Smooth muscle cell (in vitro differentiated cells): ENCODE measurements at regions not wholly inside any gene's neighbourhood (a gene's known extent, or its start where the extent isn't known, plus 50 kb on each side); places are given as distances from the start of the nearest gene placed in this dataset.

ENCODE experiments used
- DNase-seq: peaks from one replicate; lab custom pipeline; 2025; ENCODE audit not compliant: unreplicated experiment; lab: John Stamatoyannopoulos, UW
- H2AFZ ChIP-seq: fragments of 200-600 bp; sonication (generic); 2 replicates; pipeline ENCODE4 v1.6.0; 2016; ENCODE audit warnings: antibody characterized with exemption, low read depth, mild to moderate bottlenecking
- H3F3A ChIP-seq: fragments of 200-600 bp; sonication (generic); 2 replicates; pipeline ENCODE4 v1.6.0; 2017; ENCODE audit warnings: antibody characterized with exemption, low read depth
- H3K27ac ChIP-seq: fragments of 200-600 bp; sonication (generic); 2 replicates; pipeline ENCODE4 v1.5.1; 2016; ENCODE audit warnings: low read depth, mild to moderate bottlenecking
- H3K27me3 ChIP-seq: fragments of 200-600 bp; sonication (generic); 2 replicates; pipeline ENCODE4 v1.6.1; 2016; ENCODE audit warnings: low read depth, mild to moderate bottlenecking
- H3K36me3 ChIP-seq: fragments of 200-600 bp; sonication (generic); 2 replicates; pipeline ENCODE4 v1.5.1; 2016; ENCODE audit warnings: low read depth
- H3K4me1 ChIP-seq: fragments of 200-600 bp; sonication (generic); 2 replicates; pipeline ENCODE4 v1.5.1; 2016; ENCODE audit warnings: low read depth
- H3K4me2 ChIP-seq: fragments of 200-600 bp; sonication (generic); 2 replicates; pipeline ENCODE4 v1.6.0; 2016; ENCODE audit warnings: mild to moderate bottlenecking
- H3K4me3 ChIP-seq: fragments of 200-600 bp; sonication (generic); 2 replicates; pipeline ENCODE4 v1.5.1; 2016; ENCODE audit warnings: mild to moderate bottlenecking
- H3K79me2 ChIP-seq: fragments of 200-600 bp; sonication (generic); 2 replicates; pipeline ENCODE4 v1.6.0; 2016; ENCODE audit warnings: low read depth, mild to moderate bottlenecking
- H3K9ac ChIP-seq: fragments of 200-600 bp; sonication (generic); 2 replicates; pipeline ENCODE4 v1.6.0; 2016; ENCODE audit warnings: low read depth
- H3K9me3 ChIP-seq: fragments of 200-600 bp; sonication (generic); replicated peaks from 2 replicates; pipeline ENCODE4 v1.5.1; 2016; ENCODE audit warnings: low read depth
- H4K20me1 ChIP-seq: fragments of 200-600 bp; sonication (generic); 2 replicates; pipeline ENCODE4 v1.6.0; 2016; ENCODE audit warnings: low read depth
- CTCF ChIP-seq: fragments of 200-600 bp; sonication (generic); IDR thresholded peaks from 2 replicates; pipeline ENCODE4 v1.5.1; 2017; ENCODE audit warnings: borderline replicate concordance, mild to moderate bottlenecking, antibody characterized with exemption; ENCODE audit not compliant: insufficient read depth, poor library complexity, severe bottlenecking
- WGBS: methylation state at CpG from one replicate; pipeline ENCODE4 v1.1.7; 2016; ENCODE audit warnings: low lambda C conversion rate; 5-methylcytosine and 5-hydroxymethylcytosine counted together

DNA sequence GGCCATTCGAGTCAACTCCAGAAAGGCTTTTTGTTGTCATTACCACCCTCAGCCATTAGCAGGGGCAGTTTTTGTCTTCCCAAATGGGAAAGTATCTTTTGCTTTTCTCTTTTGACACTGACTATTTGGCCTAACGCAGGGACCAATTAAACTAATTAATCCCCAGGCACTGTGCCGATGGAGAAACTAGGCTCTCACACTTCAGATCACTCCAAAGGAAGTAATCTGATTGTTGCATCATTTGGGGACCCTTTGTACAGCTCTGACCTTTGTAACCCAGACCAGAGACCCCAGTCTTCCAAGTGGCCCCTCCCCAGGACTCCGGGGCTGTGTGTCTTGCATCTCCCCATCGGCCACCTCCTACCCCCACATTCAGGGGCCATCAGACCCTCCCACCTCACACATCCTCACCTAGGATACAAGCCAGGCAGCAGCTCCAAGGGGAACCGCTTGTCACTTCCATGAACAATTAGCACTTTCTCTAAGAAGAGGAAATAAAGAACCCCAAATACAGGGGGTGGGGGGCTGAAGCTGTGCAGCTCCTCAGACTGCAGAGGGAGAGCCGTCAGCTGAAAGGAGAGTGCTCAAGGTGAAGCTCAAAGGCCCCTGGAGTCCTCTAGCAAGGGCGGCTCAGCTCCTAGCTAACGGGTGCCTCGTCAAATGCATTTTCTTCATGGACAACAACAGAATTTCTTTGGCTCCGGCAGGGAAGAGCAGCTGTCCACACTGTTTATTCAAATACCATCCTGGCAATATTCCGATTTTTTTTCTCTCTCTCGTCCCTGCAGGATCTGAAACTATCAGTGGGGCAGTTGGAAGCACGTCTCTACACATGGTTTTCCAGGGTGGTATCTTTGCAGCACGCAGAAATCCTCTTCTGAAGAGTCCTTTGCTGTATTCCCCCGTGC is 64.3 kb upstream of the DIO3 start:
- Histone ChIP-seq H3K4me2 (no peak overlapping the region), H3K27me3 (no peaks in the 10 kb centered on the region), H3F3A (no peaks in the 10 kb centered on the region), H3K4me1 (peaks cover 2% of the 10 kb centered on the region), H2AFZ (no peak overlapping the region), H3K27ac (no peak overlapping the region), H3K79me2 (no peaks in the 10 kb centered on the region), H3K36me3 (no peaks in the 10 kb centered on the region), H3K9ac (no peak overlapping the region), H3K9me3 (no peaks in the 10 kb centered on the region), H3K4me3 (no peak overlapping the region), H4K20me1 (no peaks in the 10 kb centered on the region)
- WGBS: 84% methylated on average over 16 of the region's 16 CpGs
- no peak for DNase-seq
- no peak for TF ChIP-seq CTCF

- WGBS: 93% methylated on average over 23 of the region's 23 CpGs
- Histone ChIP-seq H3K79me2 (no peaks in the 10 kb centered on the region), H4K20me1 (no peaks in the 10 kb centered on the region), H3K36me3 (no peaks in the 10 kb centered on the region), H3K9ac (no peak overlapping the region), H3K4me2 (no peak overlapping the region), H3K9me3 (no peaks in the 10 kb centered on the region), H3K4me3 (no peak overlapping the region), H3F3A (no peaks in the 10 kb centered on the region), H3K27me3 (no peaks in the 10 kb centered on the region), H2AFZ (no peak overlapping the region), H3K4me1 (peaks cover 2% of the 10 kb centered on the region), H3K27ac (no peak overlapping the region)
- TF ChIP-seq CTCF: no peak
- DNase-seq: no peak
These were observed 63.4 kb upstream of the DIO3 start for GRCh38 chr14:101497684-101498525.

DNA sequence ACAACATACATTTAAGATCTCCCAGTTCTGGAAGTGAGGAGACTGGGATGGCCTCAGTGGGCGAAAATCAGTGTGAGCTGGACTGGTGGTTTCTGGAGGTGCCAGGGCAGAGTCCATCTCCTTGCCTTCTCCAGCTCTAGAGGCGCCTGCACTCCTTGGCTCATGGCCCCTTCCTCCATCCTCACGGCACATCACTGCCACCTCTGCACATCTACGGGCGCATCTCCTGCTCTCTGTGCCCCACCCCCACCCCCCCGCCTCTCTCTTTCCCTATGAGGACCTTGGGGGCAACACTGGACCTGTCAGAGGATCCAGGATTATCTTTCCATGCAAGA is 62.8 kb upstream of the DIO3 start:
- Histone ChIP-seq H4K20me1 (no peaks in the 10 kb centered on the region), H3K36me3 (no peaks in the 10 kb centered on the region), H3K4me1 (peaks cover 2% of the 10 kb centered on the region), H3K9ac (no peak overlapping the region), H3K4me3 (no peak overlapping the region), H3K79me2 (no peaks in the 10 kb centered on the region), H2AFZ (no peak overlapping the region), H3K4me2 (no peak overlapping the region), H3K27ac (no peak overlapping the region), H3K9me3 (no peaks in the 10 kb centered on the region), H3K27me3 (no peaks in the 10 kb centered on the region), H3F3A (no peaks in the 10 kb centered on the region)
- WGBS: 98% methylated on average over 6 of the region's 6 CpGs
- DNase-seq: no peak
- no peak for TF ChIP-seq CTCF
